HG02571 (cell line): ENCODE measurements at regions not wholly inside any gene's neighbourhood (a gene's known extent, or its start where the extent isn't known, plus 50 kb on each side); places are given as distances from the start of the nearest gene placed in this dataset.

ENCODE experiments used
- ATAC-seq: cut with Tn5 transposase; IDR thresholded peaks from one replicate; pipeline ENCODE4 v1.9.1; 2021; ENCODE audit warnings: mild to moderate bottlenecking, moderate library complexity; ENCODE audit not compliant: unreplicated experiment

DNA sequence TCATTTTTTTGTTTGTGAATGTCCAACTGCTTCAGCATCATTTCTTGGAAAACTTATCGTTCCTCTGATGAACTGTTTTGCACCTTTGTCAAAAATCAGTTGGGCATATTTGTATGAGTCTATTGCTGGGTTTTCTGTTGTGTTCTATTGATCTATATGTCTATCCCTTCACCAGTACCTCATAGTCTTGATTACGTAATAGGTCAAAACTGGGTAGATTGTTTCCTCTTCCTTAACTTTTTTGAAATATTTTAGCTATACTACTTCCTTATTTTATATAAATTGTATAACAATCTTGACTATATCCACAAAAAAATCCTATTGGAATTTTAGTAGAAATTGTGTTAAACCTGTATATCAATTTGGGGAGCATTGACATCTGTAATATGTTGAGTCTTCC is 104.1 kb upstream of the PALS2 start:
- no peak for ATAC-seq

DNA sequence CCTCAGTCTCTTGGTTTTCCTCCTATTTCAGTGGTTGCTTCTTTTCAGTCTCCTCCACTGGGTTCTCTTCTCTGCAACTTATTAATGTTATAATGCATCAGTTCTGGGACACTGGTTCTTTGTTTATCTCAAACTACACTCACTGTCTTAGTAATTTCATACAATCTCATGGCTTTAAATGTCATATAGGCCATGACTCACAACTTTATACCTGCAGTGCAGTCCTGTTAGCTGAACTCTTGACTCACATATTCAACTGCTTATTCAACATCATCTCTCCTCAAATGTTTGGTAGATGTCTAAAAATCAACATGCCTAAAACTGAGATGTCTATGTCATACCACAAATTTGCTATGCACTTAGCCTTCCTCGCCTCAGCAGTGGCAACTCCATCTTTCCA is 101.2 kb upstream of the PALS2 start:
- ATAC-seq = no peak

DNA sequence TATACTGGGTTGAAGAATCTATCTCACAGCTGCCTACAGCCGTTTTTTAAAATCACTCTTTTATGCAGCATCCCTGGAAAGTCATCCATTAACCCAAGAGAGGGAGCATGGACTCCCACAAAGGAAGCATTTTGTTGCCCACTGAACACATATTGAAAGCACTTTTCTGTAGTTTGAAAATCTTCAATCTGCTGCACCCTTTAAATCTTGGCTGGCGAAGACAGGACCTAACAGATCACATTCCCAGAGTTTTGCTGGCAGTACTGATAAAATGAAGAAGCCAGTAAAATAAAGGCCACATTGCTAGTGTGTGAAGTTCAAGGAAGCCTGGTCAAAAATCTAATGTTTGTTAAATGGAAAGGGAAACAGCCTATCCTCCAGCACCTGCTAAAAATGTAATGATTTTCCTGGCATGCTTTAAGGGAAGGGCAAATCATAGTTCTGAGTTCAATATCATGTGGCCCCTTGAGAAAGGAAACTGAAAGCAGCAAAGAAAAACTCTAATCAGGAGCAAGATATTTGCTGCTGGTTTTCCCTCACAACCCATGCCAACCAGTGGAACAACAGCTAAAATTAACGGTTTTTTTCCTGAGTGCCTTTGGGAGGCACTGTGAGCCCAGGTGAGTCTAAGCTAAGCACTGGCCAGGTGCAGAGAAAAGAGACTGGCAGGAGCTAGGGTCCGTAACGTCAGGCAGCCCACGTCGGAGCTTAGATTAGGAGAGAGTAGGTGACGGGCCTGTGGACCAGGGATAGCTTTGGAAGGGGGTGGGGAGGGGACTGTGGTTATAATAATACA is 97.9 kb upstream of the PALS2 start:
- ATAC-seq = no peak

- ATAC-seq = no peak
These were observed 97.0 kb upstream of the PALS2 start for GRCh38 chr7:24476227-24476626.

DNA sequence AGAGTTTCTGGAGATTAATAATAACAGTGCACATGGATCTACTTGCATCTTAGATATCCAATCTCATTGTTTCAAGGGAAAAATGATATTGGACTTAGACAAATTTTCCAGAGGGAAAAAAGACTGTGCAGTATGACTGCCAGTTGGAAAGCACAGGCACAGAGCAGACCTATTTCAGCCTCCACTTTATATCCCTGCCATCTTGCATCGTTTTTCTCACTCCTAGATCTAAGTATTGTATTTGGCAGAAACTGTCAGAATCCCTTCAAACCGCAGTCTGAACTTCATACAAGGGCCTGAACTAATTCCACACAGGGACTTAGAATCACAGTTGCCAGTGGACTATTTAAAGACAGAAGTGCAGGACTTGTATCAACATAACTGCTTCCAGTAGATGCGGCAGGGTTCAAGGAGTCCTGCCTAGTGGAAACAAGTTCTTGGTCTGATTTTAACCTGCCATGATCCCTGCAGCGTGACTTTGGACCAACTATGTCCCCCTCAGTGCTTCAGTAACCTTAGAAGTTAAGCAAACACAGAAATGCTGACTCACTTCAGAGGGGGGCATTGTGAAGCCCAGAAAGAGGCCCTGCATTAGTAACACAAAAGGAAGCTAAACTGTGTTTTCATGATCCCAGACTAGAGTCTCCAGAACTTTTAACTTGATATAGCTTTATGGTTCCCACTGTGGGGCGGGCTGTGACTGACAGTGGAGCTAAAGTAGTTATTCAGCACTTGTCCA is 95.7 kb upstream of the PALS2 start:
- ATAC-seq = no peak

GRCh38 chr7:24478137-24478655 is 95.1 kb upstream of the PALS2 start:
- no peak for ATAC-seq

DNA sequence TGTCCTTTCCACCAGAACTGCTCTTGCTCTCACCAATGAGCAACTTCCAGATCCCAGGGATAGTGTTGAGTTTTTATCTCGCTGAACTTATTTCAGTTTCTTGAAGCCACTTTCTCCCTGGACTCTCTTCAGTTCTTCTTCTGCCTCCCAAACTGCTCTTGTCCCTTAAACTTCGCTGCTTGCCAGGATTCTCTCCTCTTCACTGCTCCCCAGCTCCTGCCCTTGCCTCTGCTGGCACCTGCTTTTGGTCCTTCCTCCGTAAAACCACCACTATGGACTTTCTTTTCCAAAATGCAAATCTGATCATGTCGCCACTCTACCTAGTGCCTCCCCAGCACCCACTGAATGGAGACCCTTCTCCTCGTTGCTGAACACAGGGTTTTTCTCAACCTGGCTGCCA is 92.8 kb upstream of the PALS2 start:
- no peak for ATAC-seq

DNA sequence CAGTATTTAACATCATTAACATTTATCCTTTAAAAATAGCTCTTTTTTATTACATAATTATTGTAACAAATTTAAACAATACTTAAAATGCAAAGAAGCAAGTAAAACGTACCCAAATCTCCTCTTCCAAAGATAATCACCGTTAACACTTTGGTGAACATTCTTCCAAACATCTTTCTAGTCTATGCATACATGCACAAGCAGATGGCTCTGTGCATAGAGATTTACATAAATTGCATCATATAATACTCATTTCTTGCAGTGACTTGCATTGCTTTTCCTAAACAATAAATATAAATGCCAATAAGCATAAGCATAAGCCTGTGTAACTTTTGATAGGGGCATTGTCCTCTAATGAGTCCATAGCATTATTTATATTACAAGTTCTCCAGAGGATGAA is 89.4 kb upstream of the PALS2 start:
- ATAC-seq = no peak

GRCh38 chr7:24492576-24492975 is 80.7 kb upstream of the PALS2 start:
- no peak for ATAC-seq

GRCh38 chr7:24494832-24495231 is 78.4 kb upstream of the PALS2 start:
- ATAC-seq = no peak

- no peak for ATAC-seq
These were observed 77.2 kb upstream of the PALS2 start for GRCh38 chr7:24496036-24496435.

DNA sequence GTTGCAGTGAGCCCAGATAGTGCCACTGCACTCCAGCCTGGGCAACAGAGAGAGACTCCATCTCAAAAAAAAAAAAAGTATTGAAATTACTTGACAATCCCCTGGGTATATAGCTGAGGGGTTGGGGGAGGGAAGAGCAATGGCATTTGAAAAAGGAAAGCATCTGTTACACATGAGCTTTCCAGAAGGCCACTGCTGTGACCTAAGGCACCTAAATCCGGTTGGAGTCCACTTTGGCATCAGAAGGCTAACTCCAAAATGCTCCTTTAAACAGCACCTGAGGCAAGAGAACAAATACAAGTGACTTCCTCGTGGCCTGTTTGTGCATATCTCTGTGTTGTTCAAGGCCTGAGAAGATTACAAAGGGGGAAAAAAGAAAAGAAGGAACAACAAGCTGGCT is 74.8 kb upstream of the PALS2 start:
- ATAC-seq = no peak

DNA sequence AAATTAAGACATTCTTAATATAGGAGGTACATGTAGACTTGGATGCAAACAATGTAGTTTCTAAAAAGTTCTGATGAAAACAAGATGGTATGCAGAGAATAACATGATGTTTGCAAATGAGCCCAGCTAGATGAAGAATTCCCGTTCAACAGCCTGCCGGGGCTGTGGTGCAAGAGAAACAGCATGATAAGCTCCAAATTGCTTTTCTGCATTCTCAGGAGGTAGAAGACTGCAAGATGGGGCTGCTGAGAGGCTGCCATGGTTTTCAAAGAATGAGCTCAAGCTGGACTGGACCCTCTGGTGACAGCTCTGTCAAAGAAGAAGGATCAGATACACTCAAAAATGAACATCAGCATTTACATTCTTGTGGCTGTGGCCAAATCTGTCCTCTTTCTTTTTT is 73.4 kb upstream of the PALS2 start:
- ATAC-seq = no peak

- no peak for ATAC-seq
These were observed 72.7 kb upstream of the PALS2 start for GRCh38 chr7:24500599-24500998.

DNA sequence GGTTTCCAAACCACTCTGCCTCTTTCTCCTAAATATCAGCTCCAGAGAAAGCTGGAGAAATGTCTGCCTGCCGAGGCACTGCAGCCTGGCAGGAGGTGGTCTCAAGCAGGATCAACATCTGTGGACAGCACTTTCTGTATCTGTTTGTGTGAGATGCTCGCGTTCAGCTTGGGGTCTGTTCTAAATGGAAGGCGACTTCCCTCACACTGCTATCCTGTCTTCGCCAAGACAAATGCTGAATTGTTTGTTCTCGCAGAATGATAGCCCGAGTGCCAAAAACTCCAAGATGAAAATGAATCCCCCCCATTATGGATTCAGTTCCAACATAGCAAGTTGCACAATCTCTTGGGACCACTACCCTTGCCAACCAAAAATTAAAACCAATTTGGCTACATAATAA is 72.2 kb upstream of the PALS2 start:
- no peak for ATAC-seq

- ATAC-seq = no peak
These were observed 71.7 kb upstream of the PALS2 start for GRCh38 chr7:24501443-24502134.

- ATAC-seq = no peak
These were observed 71.1 kb upstream of the PALS2 start for GRCh38 chr7:24502135-24502488.

- no peak for ATAC-seq
These were observed 69.7 kb upstream of the PALS2 start for GRCh38 chr7:24503506-24503905.

GRCh38 chr7:24504040-24504439 is 69.2 kb upstream of the PALS2 start:
- no peak for ATAC-seq

DNA sequence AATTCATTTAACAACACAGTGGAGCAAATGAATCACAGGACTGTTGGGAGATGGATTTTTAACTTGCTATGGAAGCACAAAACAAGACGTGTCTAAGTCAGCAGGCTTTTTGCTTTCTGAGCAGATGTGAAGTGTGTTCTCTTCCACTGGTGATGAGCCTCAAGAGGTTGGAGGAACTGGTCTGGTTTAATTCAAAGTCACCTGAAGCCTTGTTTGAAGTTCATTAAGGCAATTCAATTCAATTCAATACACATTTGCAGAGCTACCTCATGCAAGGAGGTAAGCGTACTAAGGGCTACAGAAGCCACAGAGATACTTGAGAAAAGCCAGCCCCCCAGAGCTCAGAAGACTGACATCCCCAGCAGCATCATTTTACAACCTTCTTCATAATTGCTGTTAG is 68.4 kb upstream of the PALS2 start:
- ATAC-seq = no peak

DNA sequence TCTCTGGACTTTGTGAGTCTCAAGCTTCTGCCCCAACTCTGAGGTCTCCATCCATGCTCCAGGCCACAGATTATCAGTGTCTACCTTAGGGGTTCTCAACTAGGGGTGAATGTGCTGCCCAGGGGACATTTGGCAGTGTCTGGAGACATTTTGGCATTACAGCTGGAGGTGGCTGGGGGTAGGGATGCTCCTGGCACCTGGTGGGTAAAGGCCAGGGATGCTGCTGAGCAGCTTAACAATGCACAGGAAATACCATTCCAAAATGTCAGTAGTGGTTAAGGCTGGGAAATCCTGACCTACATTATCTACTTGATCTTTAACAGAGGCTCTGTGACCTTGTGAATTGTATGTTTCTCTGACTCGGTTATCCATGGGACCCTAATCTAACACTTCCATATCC is 67.3 kb upstream of the PALS2 start:
- no peak for ATAC-seq

DNA sequence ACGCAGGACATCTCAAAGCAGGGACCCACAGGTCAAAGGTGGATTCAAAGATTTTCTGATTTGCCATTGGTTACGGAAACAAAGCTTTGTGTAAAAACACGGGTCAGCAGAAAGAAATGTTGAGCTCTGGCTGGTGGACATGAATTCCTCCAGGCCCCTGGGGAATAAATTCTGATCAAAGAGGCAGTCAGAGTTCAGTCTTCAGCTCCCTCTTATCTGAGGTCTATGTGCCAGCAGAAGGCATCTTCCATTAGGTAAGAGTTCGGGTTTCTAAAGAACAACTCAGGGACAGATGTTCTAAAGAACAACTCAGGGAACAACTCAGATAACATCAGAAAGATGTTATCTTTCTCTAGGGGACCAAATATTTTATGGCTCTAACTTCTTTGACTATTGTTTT is 64.9 kb upstream of the PALS2 start:
- ATAC-seq = no peak
